NCI-H345 treated with DMSO at 0.1 percent for 48 hours (cell line): ENCODE measurements at regions not wholly inside any gene's neighbourhood (a gene's known extent, or its start where the extent isn't known, plus 50 kb on each side); places are given as distances from the start of the nearest gene placed in this dataset.

ENCODE experiments used
- DNase-seq: peaks from one replicate; lab custom pipeline; 2025; ENCODE audit not compliant: unreplicated experiment; lab: John Stamatoyannopoulos, UW

DNA sequence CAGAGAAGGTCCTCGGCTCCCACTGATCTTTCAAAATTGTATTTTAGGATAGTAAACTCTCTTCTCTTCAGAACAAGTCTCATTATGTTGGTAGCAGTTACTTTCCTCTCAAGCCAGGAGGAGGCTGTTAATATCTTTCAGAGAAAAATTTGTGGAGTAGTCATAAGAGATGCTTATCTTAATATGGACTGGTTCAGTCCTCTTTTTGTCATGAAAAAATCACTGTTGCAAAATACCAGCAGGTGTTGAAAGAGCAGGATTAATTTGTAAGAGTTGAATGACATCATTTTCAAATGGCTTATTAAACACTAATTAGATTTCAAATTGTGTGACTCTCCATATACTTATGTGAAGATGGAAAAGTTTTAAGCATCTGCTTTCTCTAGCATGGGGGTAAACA, 662.5 kb downstream of the POM121L12 start:
- no peak for DNase-seq

DNA sequence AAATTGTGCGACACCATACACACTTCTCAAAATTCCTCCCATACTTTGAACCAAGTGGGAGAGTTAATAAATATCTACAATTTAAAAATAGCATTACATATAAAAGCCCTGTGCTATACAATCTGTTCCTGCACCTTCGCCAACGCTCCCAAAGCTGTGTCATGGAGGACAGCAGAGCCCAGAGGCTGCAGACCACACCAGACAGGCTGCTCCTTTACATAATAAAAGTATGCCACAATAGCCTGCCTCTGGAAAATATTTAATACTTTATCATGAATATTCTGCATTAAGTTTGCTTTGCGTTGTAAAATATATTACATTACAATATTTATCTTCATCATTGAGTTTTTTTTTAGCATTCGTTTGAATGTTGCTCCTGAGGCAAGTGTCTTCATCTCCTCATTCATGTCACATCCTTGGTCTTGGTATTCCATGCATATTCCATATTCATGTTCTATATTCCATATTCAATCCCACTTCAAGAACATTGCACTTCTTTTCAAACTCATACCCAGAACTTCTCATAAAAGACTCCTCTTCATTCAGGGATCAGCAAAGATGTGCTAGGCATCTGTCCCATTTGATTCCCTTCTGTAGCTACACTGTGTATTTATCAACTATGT, 663.9 kb downstream of the POM121L12 start:
- DNase-seq = no peak

DNA sequence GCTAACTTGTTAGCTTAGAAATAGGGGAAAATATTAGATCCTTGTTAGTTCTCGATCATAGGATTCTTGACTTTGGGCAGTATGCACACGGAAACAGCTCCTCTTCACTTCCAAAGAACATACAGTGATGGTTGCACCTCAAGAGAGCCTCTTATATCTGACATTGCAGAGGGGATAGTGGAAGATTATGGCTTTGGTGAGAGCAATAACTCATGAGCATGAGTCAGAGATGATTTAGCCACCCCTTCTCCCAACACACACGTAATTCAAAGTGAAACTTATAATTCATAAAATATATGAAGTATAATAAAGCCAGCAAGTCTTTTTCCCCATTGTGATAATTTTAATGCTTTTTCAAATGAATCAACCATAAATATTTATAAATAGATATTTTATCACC, 683.7 kb downstream of the POM121L12 start:
- DNase-seq = no peak

DNA sequence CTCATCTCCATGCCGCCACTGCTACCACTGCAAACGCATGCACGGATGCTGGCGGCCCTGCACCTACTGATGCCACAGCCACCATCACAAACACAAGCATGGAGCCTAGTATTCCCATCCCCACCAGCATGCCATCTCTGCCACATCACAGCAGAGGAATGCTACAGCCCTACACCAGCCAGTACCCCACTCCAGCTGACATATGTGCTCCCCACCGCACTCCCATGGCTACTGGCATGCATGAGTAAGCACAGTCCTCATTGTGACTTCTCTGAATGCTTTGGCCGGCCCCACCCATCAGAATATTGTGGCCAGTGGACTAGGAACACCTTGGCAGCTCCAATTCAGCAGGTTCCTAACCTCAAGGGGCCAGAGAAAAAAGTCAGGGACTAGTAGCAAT, 705.5 kb downstream of the POM121L12 start:
- DNase-seq = no peak

DNA sequence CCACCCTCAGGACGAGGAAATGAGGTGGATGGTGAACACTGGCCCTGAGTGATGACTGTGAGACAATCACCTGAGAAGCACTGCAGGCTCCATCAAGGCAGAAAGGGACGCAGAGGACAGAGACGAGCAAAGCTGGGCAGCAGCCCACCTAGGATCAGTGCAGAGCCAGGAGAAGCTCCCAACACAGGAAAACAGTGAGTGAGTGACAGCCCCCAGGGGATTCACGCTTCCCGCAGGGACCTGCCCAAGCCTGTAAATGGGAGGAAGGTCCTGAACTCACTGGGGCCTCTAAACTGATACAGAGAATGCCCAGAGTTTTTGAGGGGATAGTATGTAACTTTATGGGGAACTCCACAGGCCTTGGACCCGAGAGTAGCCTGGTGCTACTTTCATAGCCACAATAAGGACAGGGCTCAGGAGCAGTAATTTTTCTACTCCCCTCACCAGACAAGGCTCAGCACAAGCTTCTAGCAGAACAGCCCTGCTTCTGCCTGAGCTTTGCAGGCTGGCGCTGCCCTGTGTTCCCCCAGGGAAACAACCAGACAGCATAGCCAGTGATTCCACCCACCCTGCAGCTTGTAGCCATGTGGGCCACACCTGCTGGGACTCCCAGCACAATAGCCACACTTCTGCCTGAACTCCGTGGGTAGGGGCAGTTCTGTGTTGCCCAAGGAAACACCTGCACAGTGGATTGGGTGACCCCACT, 708.4 kb downstream of the POM121L12 start:
- DNase-seq = no peak

DNA sequence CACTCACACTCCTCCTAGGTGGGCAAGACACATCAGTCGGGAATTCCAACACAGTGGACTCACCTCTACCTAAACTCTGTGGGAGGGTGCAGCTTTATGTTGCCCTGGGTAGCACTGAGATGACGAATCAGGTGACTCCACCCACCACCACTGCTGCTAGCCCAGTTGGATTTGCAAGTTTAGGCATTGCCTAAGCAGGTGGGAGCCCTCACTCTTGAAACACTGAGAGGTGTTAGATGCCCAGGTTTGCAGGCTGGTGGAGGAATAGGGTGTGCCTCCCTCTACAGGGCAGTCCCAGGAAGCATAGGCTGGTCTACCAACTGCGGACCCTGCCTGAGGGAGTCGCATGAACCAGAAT, 708.9 kb downstream of the POM121L12 start:
- DNase-seq = no peak

DNA sequence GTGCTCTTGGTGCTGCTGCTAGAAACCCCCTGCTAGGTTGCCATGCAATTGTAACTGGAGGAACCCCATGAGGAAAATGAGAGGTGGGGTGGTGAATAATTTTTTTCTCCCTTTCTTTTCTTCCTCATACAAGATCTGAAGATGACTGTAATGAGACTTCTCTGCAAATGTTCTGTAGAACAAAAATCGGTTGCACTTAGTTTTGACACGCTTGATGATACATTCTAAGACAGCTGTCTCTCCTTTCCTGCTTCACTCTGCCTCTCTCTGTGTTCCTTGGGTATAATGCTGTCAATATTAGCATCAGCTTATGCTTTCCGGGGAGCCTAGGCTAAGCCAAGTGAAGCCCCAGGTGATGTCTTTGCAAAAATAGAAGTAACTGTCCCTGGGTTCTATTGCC, 721.5 kb downstream of the POM121L12 start:
- DNase-seq = peak; percentile 5

DNA sequence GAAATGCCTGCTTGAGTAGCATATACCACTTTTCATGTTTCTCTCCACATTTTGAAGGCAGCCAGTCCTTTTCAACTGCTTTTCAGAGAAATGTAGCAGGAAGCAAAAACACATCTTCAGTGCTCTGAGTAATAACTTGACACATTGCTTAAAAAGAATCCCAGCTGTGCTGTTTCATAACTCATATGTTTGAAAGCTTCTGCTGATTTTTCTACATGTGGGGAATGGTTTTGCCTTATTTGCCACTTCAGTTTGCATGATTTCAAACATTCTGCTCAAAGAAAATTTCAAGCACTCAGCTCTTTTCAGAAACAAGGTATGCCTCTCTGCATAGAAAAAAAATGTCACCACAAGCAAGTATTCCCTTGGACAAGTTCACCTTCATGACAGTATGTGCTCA, 732.8 kb downstream of the POM121L12 start:
- no peak for DNase-seq

DNA sequence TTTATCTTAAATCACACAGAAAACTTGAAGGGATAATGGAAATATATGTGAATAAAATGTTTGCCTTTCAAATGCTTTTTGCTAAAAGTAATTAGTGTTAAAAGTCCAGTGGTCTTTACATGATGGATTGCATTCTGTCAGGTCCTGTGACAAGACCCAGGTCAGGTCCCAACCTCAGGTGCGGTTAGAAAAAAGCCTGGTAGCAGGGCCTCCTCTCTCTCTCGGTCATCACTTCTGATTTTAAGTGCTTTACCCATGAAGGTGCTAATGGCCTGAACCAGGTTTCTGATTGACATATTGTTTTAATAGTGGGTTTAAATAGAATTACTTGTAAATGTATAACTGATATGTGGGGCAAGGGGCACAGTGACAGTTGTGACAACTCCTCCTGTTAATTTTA, 736.3 kb downstream of the POM121L12 start:
- DNase-seq = no peak

DNA sequence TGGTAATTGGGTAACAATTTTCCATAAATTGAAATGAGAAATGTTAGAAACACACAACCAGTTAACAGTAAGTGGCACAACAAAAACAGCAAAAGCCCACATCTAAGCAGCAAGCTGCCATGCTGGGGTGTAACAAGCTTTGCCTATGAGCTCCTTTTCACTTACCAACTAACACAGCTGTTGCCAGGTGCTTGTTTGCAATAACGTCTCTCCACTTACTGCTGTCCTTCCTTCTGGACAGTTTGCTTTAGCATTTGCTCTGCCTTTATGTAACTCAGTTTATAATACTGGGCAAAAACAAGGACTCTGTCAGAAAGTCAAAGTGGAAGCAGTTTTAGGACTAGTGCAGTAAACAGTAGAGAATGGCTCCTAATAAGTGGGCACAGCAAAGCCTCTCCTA, 740.9 kb downstream of the POM121L12 start:
- DNase-seq = no peak

DNA sequence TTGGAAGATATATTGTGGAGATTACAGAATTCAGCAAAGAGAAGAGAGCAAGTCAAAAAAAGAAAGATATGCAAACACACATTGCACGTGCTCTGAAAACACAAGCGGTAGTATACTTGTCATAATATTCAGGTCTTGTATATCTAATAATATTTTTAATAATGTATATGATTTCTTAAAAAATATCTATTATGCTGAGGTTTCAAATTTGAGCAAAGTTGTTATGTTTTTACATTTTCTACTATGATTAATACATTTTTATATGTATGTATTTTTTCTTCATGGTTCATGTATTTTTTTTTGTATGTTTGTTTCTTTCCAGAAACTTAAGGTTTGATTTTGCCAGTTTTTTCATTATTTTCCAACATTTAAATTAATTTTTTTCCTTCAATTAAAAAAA, 752.4 kb upstream of the VSTM2A start:
- DNase-seq = no peak

DNA sequence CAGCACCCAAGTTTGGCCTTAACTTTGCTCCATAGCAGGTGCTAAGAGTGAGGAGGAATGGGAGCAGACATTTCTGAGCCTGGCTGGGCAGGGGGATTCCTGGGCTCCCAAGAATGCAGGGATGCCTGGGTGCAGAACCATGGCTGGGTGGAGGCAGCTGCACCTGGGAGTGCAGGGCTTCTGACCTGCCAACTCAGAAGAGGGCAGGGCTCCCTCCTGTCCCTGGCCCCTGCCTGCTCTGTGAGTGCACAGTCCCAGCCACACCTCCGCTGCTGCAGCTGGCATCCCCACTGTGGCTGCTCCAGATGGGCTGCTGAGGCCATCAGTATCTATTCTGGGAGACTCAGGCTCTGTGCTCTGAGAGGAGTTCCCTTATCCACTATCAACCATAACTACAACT, 747.4 kb upstream of the VSTM2A start:
- DNase-seq = no peak

DNA sequence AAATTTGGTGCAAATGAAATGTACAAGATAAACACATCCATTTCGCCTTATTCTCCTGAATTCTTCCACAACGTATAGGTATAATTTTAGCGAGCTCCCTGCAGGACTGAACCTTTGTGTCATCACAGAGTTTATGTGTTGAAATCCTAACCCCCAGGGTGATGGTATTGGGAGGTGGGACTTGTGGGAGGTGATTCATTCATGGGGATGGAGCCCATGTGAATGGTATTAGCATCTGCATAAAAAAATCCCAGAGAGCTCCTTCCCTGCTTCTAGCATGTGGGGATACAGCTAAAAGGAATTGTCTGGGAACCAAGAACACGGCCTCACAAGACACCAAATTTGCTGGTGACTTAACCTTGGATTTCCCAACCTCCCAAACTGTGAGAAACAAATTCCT, 741.4 kb upstream of the VSTM2A start:
- no peak for DNase-seq

DNA sequence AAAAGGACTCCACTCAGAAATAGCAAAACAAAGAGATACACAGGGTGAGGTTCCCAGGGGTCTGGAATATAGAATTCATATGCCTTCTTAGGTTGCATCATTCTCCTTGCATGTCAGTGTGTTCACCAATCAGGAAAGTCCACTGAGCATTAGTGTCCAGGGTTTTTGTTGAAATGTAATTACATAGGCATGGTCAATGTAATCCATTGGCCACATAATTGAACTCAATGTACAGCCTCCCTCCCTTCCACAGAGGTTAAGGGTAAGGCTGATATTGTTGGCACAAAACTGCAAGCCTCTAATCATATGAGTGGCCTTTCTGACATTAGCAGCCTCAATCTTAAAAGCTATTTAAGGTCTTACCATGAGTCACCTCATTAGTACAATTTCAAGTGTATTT, 736.1 kb upstream of the VSTM2A start:
- DNase-seq = no peak

DNA sequence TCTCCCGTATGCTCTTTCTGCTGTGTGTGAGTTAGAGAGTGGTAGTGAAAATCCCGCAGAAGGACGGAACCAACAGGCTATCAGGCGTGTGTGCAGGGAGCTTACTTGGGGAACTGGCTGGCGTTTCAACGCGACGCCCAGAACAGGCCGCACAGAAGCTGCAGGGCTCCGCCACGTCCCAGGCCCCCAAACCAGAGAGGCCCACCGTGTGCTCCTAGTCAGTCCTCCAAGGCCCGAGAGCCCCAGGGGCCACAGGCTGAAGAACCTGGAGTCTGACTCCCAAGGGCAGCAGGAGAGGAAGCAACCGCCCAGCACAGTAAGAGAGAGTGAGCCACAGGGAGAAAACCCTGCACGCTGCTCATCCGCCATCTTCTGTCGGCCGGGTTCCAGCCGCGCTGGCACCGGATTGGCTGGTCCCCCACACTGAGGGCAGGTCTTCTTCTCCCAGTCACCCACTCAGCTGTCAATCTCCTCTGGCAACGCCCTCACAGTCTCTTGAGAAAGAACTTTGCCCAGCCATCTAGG, 730.6 kb upstream of the VSTM2A start:
- DNase-seq = no peak

DNA sequence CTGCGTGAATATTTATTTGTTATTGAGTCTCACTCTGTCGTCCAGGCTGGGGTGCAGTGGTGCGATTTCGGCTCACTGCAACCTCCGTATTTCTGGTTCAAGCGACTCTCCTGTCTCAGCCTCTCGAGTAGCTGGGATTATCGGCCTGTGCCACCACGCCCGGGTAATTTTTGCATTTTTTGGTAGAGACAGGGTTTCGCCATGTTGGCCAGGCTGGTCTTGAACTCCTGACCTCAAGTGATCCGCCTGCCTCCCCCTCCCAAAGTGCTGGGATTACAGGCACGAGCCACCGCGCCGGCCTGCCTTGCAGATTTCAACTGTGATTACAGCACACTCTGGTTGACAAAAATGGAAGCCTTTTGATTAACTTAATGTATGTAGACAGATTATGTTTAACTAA, 730.0 kb upstream of the VSTM2A start:
- no peak for DNase-seq

DNA sequence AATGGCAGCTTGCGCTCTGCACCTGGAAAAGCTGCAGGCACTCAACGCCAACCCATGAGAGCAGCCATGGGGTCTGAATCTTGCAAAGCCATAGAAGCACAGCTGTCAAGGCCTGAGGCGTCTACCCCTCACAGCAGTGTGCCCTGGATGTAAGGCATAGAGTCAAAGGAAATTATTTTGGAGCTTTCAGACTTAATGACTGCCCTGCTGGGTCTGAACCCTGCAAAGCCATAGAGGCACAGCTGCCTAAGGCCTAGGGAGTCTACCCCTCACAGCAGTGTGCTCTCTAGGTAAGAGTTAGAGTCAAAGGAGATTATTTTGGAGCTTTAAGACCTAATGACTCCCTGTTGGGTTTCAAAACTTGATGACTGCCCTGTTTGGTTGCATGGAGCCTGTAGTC, 706.9 kb upstream of the VSTM2A start:
- DNase-seq = no peak

DNA sequence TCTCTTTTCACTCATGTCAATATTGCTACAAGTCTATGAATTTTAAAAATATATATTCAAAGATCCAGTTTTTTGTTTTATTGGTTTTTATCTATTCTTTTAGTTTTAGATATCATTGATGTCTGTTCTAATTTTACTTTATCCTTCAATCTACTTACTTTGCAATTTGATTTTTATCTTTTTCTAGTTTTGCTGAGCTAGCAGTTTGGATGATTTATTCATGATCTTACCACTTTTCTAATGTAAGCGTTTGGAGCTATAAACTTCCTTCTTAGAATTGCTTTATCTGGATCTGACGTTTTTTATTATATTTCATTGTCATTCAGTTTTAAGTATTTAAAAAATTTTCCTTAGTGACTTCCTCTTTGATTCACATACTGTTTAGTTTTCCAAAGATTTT, 664.5 kb upstream of the VSTM2A start:
- no peak for DNase-seq

DNA sequence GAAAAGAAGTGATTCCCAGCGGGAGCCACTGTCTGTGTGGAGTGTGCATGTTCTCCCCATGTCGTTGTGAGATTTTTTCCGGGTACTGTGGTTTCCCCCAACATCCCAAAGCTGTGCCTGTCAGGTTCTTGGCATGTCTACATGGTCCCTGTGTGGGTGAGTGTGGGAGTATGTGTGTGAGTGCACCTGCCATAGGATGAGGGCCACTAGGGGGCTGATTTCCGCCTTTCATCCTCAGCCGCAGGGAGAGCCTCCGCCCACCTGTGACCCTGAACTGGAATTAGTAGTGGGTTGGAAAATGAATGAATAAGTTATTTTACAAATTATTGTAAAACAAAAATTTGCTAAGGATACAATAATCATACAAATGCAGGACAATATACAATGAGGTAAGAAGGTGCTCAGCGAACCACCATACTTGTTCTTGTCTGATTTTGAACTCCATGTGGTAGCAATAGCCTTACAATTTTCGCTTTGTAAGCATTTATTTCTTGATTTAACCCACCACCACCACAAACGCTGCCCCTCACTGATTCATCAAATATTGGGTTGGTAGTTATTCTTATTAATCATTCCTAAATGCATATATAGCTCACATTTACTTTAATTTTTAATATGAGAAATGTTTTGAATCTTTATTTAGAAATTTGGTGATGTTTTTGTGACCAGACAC, 641.2 kb upstream of the VSTM2A start:
- no peak for DNase-seq

DNA sequence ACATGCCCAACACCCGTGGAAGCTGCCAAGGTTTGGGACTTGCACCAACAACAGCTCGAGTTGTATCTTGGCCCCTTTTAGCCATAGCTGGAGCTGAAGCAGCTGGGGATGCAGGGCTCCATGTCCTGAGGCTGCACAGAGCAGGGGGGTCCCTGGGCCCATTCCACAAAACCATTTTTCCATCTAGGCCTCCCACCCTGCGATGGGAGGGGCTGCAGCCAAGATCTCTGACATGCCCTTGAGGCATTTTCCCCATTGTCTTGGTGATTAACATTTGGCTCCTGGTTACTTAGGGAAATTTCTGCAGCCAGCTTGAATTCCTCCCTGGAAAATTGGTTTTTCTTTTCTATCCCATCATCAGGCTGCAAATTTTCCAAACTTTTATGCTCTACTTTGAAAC, 637.8 kb upstream of the VSTM2A start:
- DNase-seq = no peak

DNA sequence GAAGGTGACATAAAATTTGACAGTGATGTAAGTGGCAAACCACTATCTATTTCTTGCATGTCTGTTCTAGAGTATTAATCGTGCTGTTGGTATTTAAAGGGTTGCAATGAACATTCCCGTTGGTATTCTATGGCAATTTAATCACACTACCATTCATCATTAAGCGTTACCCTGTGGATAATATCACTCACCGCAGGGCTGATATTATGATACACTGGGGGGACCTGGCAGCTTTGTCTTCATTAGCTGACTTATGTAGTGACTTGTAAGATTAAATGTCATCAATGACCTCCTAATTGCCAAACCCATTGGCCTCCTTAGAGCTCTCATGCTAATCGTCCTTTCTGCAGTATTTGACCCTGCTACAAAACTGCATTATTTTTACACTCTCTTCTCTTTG, 624.5 kb upstream of the VSTM2A start:
- DNase-seq = no peak

DNA sequence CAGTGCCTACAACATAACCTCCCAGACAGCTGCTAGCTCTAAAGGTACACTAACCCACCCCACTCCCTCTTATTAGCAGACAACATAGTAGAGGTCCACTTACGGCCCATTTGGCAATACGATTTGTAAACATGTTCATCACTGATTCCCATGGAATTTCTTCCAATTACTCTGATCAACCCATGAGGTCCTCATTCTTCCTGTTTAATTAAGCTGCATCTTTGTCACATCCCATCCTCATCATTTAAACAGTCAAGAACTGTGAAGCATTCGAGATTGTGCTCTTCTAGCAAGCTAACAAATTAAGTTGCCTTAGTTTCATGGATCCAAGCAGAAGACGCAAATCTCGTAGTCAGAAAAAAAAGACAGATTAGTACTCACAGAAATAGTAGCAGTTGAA, 622.2 kb upstream of the VSTM2A start:
- DNase-seq = no peak
